Stimulated activated CD4-positive, alpha-beta T cell treated with anti-CD3 and anti-CD28 coated beads, Interleukin-2, amount 100 ng/mL, for 4 hours (primary cell): ENCODE measurements at regions not wholly inside any gene's neighbourhood (a gene's known extent, or its start where the extent isn't known, plus 50 kb on each side); places are given as distances from the start of the nearest gene placed in this dataset.

Source experiments
- DNase-seq: peaks from one replicate; pipeline ENCODE4 v3.0.0-alpha.2; 2020; ENCODE audit warnings: low read depth

- no peak for DNase-seq
Observed at GRCh38 chr4:17336986-17337385, 174.9 kb downstream of the QDPR start.

GRCh38 chr4:17336524-17336961 is 175.3 kb downstream of the QDPR start:
- DNase-seq: peak; percentile 77

DNA sequence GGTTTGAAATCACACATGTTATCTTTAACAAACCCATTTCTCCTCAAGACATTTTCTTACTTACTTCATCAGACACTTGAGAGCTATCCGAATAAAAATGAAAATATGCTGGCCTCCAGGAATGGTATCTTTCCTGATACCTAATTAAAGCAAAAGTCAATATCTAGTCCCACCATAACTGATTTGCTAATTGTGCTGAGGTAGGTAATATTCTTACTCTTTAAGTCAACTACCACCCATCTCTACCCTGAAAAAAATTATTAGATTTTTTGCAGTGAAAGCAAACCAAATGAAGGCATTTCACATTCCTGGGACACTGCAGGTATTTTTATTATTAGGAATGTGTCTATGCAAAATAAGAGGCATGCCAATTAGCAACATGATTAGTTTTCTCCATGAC is 175.8 kb downstream of the QDPR start:
- no peak for DNase-seq

- no peak for DNase-seq
Observed at GRCh38 chr4:17335371-17335770, 176.5 kb downstream of the QDPR start.

DNA sequence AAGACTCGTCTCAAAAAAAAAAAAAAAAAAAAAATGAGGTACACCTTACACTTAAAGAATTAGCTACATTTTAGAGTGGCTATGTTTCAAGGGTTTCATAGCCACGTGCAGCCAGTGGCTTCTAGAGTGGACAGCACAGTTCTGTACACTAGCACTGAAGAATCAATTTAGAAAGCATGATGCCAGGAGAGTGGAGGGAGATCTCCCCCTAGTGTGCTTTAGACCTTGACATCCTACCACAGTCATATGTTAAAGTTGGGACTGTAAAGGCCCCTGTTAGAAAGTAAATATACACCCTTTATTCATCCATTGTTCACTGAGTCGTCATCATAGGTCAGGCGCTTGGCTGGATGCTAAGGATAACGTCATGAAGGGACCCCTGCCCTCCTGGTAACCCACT is 179.4 kb downstream of the QDPR start:
- DNase-seq: no peak

- no peak for DNase-seq
Observed at GRCh38 chr4:17329046-17329445, 182.8 kb downstream of the QDPR start.

GRCh38 chr4:17328141-17328815 is 183.6 kb downstream of the QDPR start:
- DNase-seq: no peak

DNA sequence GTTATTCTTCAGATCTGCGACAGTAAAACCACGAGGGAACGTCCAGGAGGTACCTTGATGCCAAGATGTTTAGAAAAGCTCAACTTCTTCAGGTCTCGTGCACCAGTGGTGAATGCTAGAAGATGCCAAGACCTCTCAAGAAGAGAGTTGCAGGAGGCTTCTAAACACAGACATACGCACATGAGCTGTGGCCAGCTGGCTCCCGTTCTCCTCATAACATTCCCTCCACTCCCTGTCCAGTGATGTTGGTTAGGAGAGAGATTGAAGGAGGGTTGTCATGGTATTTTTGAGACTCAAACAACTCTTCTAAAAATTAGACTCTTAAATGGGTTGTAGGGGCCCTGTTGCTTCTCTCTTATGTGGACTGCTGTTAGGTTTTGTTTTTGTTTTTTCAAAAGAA is 184.3 kb downstream of the QDPR start:
- DNase-seq: no peak

DNA sequence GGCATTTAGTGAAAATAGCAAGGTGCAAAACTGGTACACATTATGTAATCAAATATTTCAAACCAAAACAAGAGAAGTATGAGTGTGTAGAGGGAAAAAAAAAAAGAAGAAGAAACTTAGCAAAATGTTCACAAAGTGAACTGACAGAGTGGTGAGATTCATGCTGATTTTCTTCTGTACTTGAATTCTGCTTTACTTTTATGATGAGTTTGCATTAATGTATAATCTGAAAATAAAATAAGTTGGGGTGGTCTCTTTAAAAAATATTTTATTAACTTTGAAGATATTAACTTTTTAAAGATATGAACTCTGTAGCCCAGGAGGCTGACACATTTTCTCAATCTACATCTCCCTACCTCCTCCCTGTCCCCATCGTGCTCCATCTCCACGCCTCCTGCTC is 185.1 kb downstream of the QDPR start:
- no peak for DNase-seq

DNA sequence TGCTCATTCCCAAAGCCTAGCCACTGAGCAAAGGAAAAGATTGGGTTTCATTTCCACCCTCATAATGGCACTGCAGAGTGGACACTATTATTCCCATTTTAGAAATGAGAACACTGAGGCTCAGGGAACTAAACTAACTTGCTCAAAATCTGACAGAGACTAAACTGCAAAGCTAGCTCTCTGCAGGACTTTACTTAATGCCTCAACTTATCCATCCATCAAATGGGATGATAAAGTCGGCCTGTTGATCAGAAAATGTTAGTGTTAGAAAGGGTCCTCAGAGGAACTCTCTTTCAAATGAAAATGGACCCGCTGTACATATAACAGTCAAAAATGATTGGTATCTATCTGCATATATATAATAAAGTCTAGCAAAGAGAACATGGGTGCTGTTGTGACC is 186.8 kb downstream of the QDPR start:
- no peak for DNase-seq

- peak; percentile 40 for DNase-seq
Observed at GRCh38 chr4:17324386-17324830, 187.5 kb downstream of the QDPR start.

GRCh38 chr4:17323554-17324385 is 188.1 kb downstream of the QDPR start:
- no peak for DNase-seq

- DNase-seq: no peak
Observed at GRCh38 chr4:17322514-17322913, 189.4 kb downstream of the QDPR start.

GRCh38 chr4:17320046-17320445 is 191.8 kb downstream of the QDPR start:
- DNase-seq: no peak

DNA sequence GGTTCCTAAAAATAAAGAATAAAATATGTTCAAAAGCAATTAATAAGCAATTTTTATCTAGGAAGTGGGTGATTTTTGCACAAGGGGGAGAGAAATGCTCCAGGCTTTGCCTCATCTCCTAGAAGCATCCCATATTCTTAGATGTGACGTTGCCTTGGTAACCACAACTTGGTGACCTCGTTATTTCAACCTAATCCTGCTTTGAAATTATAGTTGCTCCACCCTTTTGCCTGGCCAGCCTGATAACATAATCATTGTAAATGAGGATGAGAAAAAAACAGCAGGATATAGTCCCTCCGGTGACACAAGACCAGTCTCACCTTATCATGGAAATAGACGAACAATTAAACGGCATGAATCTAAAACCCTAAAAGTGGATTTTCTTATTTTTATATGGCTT is 194.4 kb downstream of the QDPR start:
- no peak for DNase-seq

DNA sequence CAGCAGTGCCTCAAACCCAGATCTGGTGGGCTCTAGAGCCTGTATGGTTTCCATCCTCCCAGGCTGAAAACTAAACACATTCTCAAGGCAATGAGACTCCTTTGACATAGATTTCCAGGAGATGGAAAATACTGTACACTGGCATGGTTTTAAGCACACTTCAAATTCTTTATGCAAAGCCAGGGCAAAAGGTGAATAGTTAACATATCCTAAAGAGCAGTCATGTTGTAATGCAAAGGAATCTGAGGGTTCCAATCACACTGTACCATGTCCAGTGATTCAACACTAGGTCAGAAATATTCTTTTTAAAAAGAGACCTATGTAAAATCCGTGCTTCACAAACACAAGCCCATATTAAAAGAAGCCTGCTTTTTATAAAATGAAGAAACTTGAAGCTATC is 195.3 kb downstream of the QDPR start:
- DNase-seq: no peak

DNA sequence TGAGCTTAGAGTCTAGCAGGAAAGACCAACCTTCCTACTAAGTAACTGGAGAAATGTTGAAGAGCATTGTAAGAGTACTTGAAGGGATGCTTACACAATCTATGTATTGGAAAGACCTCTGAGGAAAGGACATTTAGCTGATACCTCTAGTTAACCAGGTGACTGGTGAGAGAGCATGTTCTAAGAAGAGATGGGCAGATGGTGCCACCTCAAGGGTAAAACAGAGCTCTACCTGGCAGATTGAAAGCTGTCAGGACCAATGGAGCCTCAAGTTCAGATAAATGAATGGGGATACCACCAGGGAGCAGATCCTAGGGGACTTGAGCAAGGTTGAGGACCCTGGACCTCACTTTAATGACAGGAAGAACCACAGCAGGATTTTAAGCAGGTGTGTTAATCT is 196.4 kb downstream of the QDPR start:
- DNase-seq: no peak

DNA sequence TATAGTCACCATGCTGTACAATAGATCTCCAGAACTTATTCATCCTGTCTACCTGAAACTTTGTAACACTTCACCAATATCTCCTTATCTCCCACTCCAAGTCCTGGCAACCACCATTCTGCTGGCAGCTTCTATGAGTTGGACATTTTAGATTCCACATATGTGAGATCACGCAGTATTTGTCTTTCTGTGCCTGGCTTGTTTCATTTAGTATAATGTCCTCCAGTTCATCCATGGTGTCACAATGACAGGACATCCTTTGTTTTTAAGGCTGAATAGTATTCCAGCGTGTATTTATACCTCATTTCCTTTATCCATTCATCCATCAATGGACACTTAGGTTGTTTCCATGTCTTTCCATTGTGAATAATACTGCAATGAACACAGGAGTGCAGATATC is 198.7 kb downstream of the QDPR start:
- no peak for DNase-seq

DNA sequence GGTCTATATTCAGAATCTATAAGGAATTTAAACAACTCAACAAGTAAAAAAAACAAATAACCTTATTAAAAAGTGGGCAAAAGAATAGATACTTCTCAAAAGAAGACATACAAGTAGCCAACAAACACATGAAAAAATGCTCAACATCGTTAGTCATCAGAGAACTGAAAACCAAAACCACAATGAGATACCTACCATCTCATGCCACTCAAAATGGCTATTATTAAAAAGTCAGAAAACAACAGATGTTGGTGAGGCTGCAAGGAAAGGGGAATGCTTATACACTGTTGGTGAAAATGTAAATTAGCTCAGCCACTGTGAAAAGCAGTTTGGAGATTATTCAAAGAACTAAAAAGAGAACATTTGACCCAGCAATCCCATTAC is 201.6 kb downstream of the QDPR start:
- DNase-seq: no peak

- DNase-seq: no peak
Observed at GRCh38 chr4:17309567-17310268, 202.2 kb downstream of the QDPR start.

DNA sequence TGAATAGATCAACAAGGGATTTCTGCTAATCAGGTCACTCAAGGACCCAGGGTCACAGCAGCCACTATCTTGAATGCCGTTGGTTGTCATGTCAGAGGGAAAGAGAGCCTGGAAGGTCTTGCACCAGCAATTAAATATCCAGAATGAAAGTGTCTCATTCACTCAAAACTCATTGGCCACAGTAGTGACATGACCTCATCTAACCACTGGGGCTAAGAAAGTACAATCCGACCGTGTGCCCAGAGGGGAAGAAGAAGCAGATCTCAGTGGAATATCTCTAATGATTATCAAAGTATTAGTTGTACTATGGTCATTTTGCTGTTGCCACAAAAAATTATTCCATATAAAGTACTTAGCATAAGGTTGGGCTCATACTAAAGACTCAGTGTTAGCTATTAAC is 210.0 kb downstream of the QDPR start:
- no peak for DNase-seq

- DNase-seq: no peak
Observed at GRCh38 chr4:17301266-17301665, 210.6 kb downstream of the QDPR start.
